HCEC 1CT (cell line): ENCODE measurements at regions not wholly inside any gene's neighbourhood (a gene's known extent, or its start where the extent isn't known, plus 50 kb on each side); places are given as distances from the start of the nearest gene placed in this dataset.
"Not testable (repeated sequence)": the region's sequence is repeated elsewhere in the genome, so short reads cannot be mapped to it uniquely, and the experiment has no call there.

ENCODE experiments used
- DNase-seq: peaks from one replicate; pipeline ENCODE4 v3.0.0-alpha.2; 2017

DNA sequence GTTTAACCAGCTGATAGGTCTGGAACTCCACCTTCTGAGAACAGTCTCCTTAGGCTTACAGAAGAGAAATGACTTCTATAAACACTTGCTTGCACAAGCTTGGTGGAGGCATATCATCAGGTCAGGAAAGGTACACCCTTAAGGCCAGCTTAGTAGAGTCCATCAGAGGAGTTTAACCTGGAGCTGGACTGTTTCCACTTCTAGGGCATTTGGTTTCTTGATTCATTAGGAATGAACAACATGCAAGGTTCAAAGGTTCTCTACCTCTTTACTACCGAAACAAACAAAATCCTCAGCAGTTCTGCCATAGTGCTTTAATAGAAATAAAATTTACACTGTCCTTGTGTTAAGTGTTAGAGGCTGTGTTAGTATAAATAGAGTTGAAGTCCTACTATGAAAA lies 171.4 kb upstream of the NPY2R start:
- DNase-seq, result no peak

GRCh38 chr4:155038459-155038858 lies 170.0 kb upstream of the NPY2R start:
- DNase-seq, result no peak

- no peak for DNase-seq
Observed at GRCh38 chr4:155039162-155039561, 169.3 kb upstream of the NPY2R start.

DNA sequence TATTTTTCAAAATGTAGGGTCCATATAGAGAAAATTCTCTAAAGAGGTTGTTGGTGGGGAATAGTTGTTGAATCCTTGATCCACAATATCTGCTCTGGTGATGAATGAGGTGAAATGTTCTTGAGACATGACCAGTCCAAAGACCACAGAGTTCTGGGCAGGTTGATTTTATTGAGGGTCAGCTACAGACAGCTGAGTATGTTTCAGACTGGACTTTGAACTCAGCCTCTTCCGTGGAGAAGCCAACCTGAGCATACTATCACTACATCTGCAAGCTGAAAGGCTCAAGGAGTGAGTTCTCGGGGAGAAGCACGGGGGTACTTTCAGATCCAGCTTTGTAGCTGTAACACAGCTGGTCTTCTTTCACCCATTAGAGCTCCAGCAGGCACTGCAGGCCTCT lies 168.4 kb upstream of the NPY2R start:
- DNase-seq, result no peak

DNA sequence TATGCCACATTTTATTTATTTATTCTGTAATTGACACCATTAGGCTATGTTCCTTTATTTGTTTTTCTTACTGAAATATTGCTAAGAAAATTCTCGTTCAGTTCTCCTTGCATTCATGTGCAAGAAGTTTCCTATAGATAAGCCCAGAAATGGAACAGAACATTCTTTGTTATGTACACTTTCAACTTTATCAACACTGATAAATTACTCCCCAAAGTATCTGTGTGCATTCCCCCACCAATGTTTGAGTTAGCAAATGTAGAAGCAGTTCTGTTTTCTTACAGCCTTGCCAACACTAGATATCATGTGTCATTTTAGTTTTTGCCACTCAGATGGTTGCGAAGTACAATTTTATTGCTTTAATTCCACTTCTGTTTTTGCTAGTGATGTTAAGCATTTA lies 166.4 kb upstream of the NPY2R start:
- DNase-seq, result no peak

GRCh38 chr4:155044251-155044650 lies 164.2 kb upstream of the NPY2R start:
- not testable (repeated sequence) for DNase-seq

GRCh38 chr4:155047755-155048154 lies 160.7 kb upstream of the NPY2R start:
- peak; percentile 31 for DNase-seq

- DNase-seq, result not testable (repeated sequence)
Observed at GRCh38 chr4:155054042-155054441, 154.4 kb upstream of the NPY2R start.

DNA sequence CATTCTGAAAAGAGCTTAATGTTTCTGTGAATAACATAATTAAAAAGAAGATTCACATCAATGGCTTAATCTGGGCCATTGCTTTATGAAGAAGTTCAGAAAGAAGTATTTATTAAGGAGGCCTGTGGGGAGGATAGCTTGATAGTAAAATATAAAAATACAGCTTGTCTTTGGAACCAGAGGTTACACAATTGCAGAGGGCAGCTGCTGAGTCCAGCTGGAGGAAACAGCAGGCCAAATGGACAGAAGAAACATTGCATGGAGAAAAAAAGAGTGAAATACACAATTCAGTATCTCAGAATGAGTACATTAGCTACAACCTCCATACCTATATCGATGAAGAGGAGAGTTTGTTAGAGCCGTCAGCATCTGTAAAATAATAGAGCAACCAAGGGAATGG lies 148.0 kb upstream of the NPY2R start:
- no peak for DNase-seq

DNA sequence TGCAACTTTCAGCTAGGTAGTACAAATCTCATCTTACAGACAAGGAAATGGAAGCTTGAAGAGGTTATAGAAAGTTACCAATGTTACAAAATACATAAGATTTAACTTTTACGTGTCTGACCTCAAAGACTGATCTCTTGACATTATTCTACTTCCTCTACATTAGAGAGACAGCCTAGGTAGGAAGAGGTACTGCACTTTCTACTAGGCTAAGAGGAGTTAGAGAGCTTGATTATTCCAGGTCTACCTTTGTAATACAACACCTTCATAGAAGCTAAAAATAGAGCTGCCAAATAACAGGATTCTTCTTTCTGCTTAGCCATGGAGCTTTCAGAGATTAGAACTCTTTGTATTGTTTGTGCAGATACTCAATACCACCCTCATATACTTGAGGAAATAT lies 147.6 kb upstream of the NPY2R start:
- no peak for DNase-seq

GRCh38 chr4:155062948-155063347 lies 145.5 kb upstream of the NPY2R start:
- DNase-seq, result no peak

DNA sequence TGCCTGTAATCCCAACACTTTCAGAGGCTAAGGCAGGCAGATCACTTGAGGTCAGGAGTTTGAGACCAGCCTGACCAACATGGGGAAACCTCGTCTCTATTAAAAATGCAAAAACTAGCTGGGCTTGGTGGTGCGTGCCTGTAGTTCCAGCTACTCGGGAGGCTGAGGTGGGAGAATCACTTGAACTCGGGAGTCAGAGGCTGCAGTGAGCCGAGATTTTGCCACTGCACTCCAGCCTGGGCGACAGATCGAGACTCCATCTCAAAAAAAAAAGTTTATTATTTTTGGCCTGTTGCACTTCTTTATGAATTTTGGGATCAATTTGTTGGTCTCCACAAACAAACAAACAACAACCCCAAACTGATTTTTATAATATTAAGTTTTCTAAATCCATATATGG lies 143.5 kb upstream of the NPY2R start:
- not testable (repeated sequence) for DNase-seq

DNA sequence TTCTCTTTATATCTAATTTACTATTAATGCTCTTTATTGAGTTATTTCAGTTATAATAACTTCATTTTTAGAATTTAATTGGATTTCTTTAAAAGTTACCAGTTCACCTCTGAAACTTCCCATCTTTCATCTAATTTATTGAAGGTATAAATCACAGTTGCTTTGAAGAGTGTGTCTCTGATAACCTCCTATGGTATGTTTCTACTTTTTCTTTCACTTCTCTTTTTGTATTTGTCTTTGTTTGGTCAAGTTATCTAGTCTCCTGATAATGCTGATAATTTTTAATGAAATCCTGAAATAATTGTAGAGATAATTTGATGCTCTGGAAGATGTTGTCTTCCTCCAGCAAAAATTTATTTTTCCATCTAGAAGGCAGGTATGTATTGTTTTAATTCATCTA lies 141.6 kb upstream of the NPY2R start:
- no peak for DNase-seq

DNA sequence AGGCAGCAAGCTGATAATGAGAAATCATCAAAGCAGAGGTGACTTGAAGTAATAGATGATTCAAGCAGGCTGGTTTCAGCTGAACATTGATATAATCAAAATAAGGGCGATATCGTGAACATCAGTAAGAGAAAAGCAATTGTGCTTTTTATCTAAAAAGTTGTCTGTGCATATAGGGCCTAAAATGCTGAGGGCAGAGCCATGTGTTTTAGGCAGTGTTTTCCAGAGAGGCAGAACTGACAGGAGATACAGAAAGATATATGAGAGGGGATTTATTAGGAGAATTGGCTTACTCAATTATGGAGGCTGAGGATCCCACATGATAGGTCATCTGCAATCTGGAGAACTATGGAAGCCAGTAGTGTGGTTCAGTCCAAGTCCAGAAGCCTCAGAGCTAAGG lies 136.5 kb upstream of the NPY2R start:
- DNase-seq, result no peak

GRCh38 chr4:155072417-155072816 lies 136.0 kb upstream of the NPY2R start:
- no peak for DNase-seq

- no peak for DNase-seq
Observed at GRCh38 chr4:155073852-155074251, 134.6 kb upstream of the NPY2R start.

- DNase-seq, result no peak
Observed at GRCh38 chr4:155076256-155076785, 132.1 kb upstream of the NPY2R start.

GRCh38 chr4:155077452-155078229 lies 130.8 kb upstream of the NPY2R start:
- DNase-seq, result no peak

- DNase-seq, result peak; percentile 21
Observed at GRCh38 chr4:155079871-155080270, 128.6 kb upstream of the NPY2R start.

GRCh38 chr4:155081222-155081621 lies 127.2 kb upstream of the NPY2R start:
- no peak for DNase-seq

- peak; percentile 55 for DNase-seq
Observed at GRCh38 chr4:155085843-155086530, 122.4 kb upstream of the NPY2R start.

GRCh38 chr4:155094201-155094820 lies 114.1 kb upstream of the NPY2R start:
- DNase-seq, result peak; percentile 43

DNA sequence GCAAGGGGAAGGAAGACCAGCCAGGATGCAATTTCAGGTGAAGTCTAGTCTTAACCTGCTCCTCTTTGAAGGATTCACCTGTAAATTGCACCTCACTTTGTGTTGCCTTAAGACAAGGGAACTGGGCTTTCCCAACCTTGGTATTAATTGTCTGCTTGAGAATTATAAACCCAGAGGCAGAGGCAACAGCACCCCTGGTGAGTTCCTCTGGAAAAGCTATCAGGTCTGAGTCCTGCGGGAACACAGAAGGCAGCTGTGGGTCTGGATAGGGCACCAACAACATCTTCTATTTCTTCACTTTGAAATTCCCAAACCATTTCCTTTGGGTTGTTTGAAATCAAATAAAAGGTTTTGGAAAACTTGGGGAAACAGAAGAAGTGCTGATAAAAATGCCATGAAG lies 109.2 kb upstream of the NPY2R start:
- DNase-seq, result no peak

GRCh38 chr4:155106629-155107028 lies 101.8 kb upstream of the NPY2R start:
- no peak for DNase-seq
